BE2C (cell line): ENCODE measurements at regions not wholly inside any gene's neighbourhood (a gene's known extent, or its start where the extent isn't known, plus 50 kb on each side); places are given as distances from the start of the nearest gene placed in this dataset.

Experiments used
- DNase-seq: peaks from one replicate; pipeline ENCODE4 v3.0.0-alpha.2; 2020
- H3K27me3 ChIP-seq: fragments of 250-450 bp; sonication (Bioruptor Pico); 2 replicates; pipeline ENCODE4 v1.5.1; 2020; ENCODE audit warnings: mild to moderate bottlenecking
- H3K36me3 ChIP-seq: fragments of 250-450 bp; sonication (Bioruptor Pico); 2 replicates; pipeline ENCODE4 v1.5.1; 2020; ENCODE audit warnings: mild to moderate bottlenecking
- H3K4me1 ChIP-seq: fragments of 250-450 bp; sonication (Bioruptor Pico); 2 replicates; pipeline ENCODE4 v1.5.1; 2020
- H3K4me3 ChIP-seq: 2 replicates; pipeline ENCODE4 v1.5.1; 2011; ENCODE audit warnings: low read depth, low read length
- H3K9me3 ChIP-seq: fragments of 250-450 bp; sonication (Bioruptor Pico); 2 replicates; pipeline ENCODE4 v1.5.1; 2020
- CTCF ChIP-seq: IDR thresholded peaks from 2 replicates; pipeline ENCODE4 v1.5.1; 2012; ENCODE audit warnings: mild to moderate bottlenecking, low read depth, low read length

- Histone ChIP-seq H3K9me3 (no peaks in the 10 kb centered on the region), H3K36me3 (no peaks in the 10 kb centered on the region), H3K4me1 (no peaks in the 10 kb centered on the region; the same call in 1 of the 2 replicates), H3K27me3 (peaks cover 34% of the 10 kb centered on the region), H3K4me3 (no peak overlapping the region)
- DNase-seq, result no peak
- no peak for TF ChIP-seq CTCF
These were observed 177.4 kb downstream of the TBXT start for GRCh38 chr6:165990216-165990615.

- no peak for DNase-seq
- Histone ChIP-seq H3K36me3 (no peaks in the 10 kb centered on the region), H3K4me1 (no peaks in the 10 kb centered on the region; the same call in 1 of the 2 replicates), H3K27me3 (peaks cover 34% of the 10 kb centered on the region), H3K9me3 (no peaks in the 10 kb centered on the region), H3K4me3 (peak overlapping the region; percentile 70)
- no peak for TF ChIP-seq CTCF
These were observed 178.7 kb downstream of the TBXT start for GRCh38 chr6:165988757-165989456.

DNA sequence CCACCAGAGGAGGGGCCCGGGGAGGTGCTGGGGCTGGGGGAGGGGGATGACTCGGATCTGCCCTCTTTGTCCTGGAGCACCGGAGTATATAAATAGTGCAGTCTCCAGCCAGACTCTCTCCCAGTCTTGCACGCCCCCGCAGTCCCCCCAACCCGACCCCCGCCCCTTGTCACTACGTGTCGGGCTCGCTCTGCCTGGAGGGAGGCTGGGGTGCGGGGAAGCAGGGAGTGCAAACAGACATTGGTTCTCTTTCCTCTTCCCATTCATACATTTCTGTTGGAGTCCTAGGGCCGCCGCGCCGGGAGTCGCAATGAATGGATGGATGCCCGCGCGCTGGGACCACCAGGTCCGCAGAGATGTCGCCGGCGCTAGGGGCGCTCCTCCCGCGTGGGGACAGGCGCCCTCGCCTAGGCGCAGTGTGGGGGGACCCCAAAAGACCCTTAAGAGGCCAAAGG, 179.3 kb downstream of the TBXT start:
- TF ChIP-seq CTCF, result 0 out of 2 replicates have a peak, but pooled peaks have one; percentile 23
- H3K36me3 ChIP-seq, result no peaks in the 10 kb centered on the region
- DNase-seq, result peak; percentile 44
- peaks cover 34% of the 10 kb centered on the region for H3K27me3 ChIP-seq
- H3K4me3 ChIP-seq, result peak overlapping the region; percentile 70
- no peaks in the 10 kb centered on the region; the same call in 1 of the 2 replicates for H3K4me1 ChIP-seq
- H3K9me3 ChIP-seq, result no peaks in the 10 kb centered on the region

DNA sequence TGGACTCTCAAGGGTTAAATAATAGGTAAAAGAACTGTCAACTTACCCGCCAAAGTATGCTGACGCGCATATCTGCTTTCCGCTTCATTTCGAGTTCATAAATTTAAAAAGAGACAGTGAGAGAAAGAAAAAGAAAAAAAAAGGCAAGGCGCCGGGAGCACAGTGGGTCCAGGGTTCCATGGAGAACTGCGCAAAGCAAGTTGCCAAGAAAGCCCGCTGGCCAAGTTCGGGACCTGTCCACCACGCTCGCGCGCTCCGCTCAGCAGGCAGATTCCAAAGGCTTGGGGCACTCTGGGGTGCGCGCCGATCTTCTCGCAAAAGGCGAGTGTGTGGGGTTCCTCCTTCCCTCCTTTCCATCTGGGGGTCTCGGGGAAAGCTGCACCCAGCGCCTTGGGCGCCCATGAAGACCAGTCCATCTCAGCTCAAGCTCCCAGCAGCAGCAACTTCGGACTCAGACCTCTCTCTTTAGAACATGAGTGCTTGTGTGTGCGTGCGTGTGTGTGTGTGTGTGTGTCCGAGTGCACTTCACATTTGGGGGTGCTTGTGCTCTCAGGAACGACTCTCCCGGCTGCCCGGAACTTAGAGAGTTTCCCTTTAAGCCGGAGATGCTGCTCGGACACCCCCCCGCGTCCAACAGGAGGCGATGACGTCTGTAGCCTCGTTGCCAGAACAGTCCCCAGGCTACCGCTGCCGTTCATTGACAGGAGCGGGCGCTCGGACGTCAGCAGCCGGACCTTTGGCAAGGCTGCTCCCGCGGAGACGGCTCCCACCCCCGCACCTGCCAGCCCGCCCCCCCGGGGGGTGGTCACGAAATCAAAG, 180.0 kb downstream of the TBXT start:
- H3K4me3 ChIP-seq, result peak overlapping the region; percentile 70
- TF ChIP-seq CTCF, result peak; percentile 12; the same call in 1 of the 2 replicates
- no peaks in the 10 kb centered on the region for H3K9me3 ChIP-seq
- H3K4me1 ChIP-seq, result no peaks in the 10 kb centered on the region; the same call in 1 of the 2 replicates
- no peaks in the 10 kb centered on the region for H3K36me3 ChIP-seq
- DNase-seq, result peak; percentile 64
- peaks cover 34% of the 10 kb centered on the region for H3K27me3 ChIP-seq

DNA sequence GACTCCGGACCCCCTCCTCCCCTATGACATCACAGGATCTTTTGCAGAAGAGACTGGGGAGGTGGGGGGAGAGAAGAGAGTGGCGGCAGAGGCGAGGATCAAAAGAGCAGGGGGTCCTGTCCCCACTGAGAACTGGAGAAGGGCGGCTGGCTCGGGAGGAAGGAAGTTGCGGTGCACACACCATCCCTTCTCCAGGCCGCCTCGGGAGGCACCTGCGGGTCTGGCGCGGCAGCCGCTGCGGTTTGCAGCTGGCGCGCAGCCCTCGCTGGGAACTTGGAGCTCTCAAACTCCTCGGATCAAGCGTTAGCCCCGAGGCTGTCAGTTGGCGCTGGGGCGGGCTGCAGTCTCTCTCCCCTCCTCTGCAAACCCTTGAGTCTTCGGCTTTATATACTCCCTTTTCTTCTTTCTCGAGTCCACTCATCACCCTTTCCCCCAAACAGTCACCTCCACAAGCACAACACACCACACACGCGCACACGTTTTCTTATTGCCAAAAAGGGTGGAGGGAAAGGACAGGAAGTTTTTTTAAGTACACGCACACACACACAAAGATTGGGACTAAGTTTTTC, 180.7 kb downstream of the TBXT start:
- no peak for TF ChIP-seq CTCF
- no peaks in the 10 kb centered on the region for H3K36me3 ChIP-seq
- H3K27me3 ChIP-seq, result peaks cover 34% of the 10 kb centered on the region
- H3K4me1 ChIP-seq, result no peaks in the 10 kb centered on the region; the same call in 1 of the 2 replicates
- no peaks in the 10 kb centered on the region for H3K9me3 ChIP-seq
- DNase-seq, result peak; percentile 34
- peak overlapping the region; percentile 70 for H3K4me3 ChIP-seq
